Glutamatergic neuron (in vitro differentiated cells): ENCODE measurements at regions not wholly inside any gene's neighbourhood (a gene's known extent, or its start where the extent isn't known, plus 50 kb on each side); places are given as distances from the start of the nearest gene placed in this dataset.
A peak's percentile ranks its signal among the peaks of the same experiment; 100 is the strongest.

Source experiments
- DNase-seq: peaks from one replicate; pipeline ENCODE4 v3.0.0; 2022
- H3K27ac Mint-ChIP-seq: one replicate; pipeline ENCODE4 v1.8.0; 2020; ENCODE audit warnings: mild to moderate bottlenecking, mixed read lengths, inconsistent platforms; ENCODE audit not compliant: unreplicated experiment
- H3K27me3 Mint-ChIP-seq: one replicate; pipeline ENCODE4 v1.8.0; 2020; ENCODE audit warnings: mild to moderate bottlenecking, moderate library complexity, mixed read lengths, inconsistent platforms; ENCODE audit not compliant: unreplicated experiment
- H3K36me3 Mint-ChIP-seq: one replicate; pipeline ENCODE4 v1.8.0; 2020; ENCODE audit warnings: mild to moderate bottlenecking, mixed read lengths, inconsistent platforms; ENCODE audit not compliant: unreplicated experiment
- H3K4me1 Mint-ChIP-seq: one replicate; pipeline ENCODE4 v1.8.0; 2020; ENCODE audit warnings: mild to moderate bottlenecking, low read depth, mixed read lengths, inconsistent platforms; ENCODE audit not compliant: unreplicated experiment
- H3K4me3 Mint-ChIP-seq: one replicate; pipeline ENCODE4 v1.8.0; 2020; ENCODE audit warnings: mild to moderate bottlenecking, mixed read lengths, inconsistent platforms; ENCODE audit not compliant: unreplicated experiment
- H3K9me3 Mint-ChIP-seq: one replicate; pipeline ENCODE4 v1.8.0; 2020; ENCODE audit warnings: mild to moderate bottlenecking, moderate library complexity, mixed read lengths, inconsistent platforms; ENCODE audit not compliant: unreplicated experiment
- CTCF ChIP-seq: fragments of 200-600 bp; sonication (generic); IDR thresholded peaks from one replicate; pipeline ENCODE4 v1.5.0; 2021; ENCODE audit not compliant: partially characterized antibody, unreplicated experiment

DNA sequence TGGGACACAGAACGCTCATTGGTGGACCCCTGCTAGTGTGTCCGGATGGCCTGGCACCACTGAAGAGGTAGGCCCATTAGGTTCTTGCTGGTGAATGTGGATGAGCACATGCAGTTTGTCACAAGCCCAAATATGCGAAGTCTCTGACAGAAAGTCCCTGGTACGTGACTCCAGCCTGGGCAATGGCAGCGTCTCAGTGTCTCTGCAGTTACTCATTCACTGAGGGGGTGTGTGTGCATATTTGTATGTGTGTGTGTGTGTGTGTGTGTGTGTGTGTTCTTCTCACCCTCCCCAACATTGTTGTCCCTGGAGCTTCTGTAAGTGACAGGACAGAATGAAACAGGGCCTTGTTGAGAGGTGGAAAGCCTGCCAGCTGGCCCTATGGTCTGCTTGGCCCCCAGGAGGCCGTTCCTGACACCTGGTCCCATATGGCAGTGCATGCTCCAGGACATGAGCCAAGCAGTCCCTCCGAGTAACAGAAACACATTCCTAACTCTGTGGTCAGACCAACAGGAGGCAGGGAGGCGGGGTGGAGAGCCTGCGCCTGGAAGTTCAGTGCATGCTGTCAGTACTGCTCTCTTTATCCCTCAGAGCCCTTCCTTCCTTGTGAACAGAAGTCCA is 169.9 kb downstream of the SLC28A3 start:
- peak; percentile 95 for DNase-seq
- no peak for TF ChIP-seq CTCF
- H3K4me3 Mint-ChIP-seq = peak overlapping the region; percentile 57

DNA sequence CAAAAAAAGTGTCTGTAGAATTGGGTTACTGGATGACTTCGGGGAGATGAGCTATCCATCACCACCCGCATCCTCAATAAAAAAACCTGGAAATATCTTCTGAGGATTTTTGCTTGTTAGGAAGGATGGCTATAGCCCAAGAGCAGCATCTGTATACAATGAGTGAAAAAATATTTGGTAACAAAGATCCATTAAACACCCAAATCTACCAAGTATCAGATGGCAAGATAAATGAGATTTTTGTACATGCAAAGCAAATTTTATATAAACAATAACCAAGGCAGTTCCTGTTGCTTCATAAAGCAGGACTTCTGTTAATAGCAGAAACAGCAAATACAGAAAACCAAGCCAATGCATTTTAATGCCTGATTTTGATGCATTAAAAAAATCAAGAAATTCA is 166.6 kb downstream of the SLC28A3 start:
- no peak for TF ChIP-seq CTCF
- no peaks in the 10 kb centered on the region for H3K36me3 Mint-ChIP-seq
- peaks cover 18% of the 10 kb centered on the region for H3K27me3 Mint-ChIP-seq
- peaks cover 32% of the 10 kb centered on the region for H3K4me1 Mint-ChIP-seq
- no peak for DNase-seq
- no peak overlapping the region for H3K4me3 Mint-ChIP-seq
- no peak overlapping the region for H3K27ac Mint-ChIP-seq
- peaks cover 21% of the 10 kb centered on the region for H3K9me3 Mint-ChIP-seq

More for the DNA sequence above, 169.9 kb downstream of the SLC28A3 start:
- peaks cover 17% of the 10 kb centered on the region for H3K9me3 Mint-ChIP-seq
- H3K27ac Mint-ChIP-seq = peak overlapping the region; percentile 94
- no peaks in the 10 kb centered on the region for H3K36me3 Mint-ChIP-seq
- peaks cover 16% of the 10 kb centered on the region for H3K27me3 Mint-ChIP-seq
- peaks cover 39% of the 10 kb centered on the region for H3K4me1 Mint-ChIP-seq

- Mint-ChIP-seq H3K4me3 (no peak overlapping the region), H3K36me3 (no peaks in the 10 kb centered on the region), H3K27me3 (peaks cover 18% of the 10 kb centered on the region), H3K27ac (no peak overlapping the region), H3K4me1 (peaks cover 32% of the 10 kb centered on the region), H3K9me3 (peaks cover 23% of the 10 kb centered on the region)
- no peak for TF ChIP-seq CTCF
- DNase-seq = no peak
These were observed 166.1 kb downstream of the SLC28A3 start for GRCh38 chr9:84174486-84174885.

GRCh38 chr9:84177407-84177806 is 163.2 kb downstream of the SLC28A3 start:
- no peak overlapping the region for H3K4me3 Mint-ChIP-seq
- no peaks in the 10 kb centered on the region for H3K36me3 Mint-ChIP-seq
- peaks cover 2% of the 10 kb centered on the region for H3K27me3 Mint-ChIP-seq
- peaks cover 11% of the 10 kb centered on the region for H3K9me3 Mint-ChIP-seq
- TF ChIP-seq CTCF = no peak
- H3K27ac Mint-ChIP-seq = no peak overlapping the region
- DNase-seq = no peak
- H3K4me1 Mint-ChIP-seq = peaks cover 12% of the 10 kb centered on the region

GRCh38 chr9:84179531-84179930 is 161.0 kb downstream of the SLC28A3 start:
- Mint-ChIP-seq H3K9me3 (peaks cover 8% of the 10 kb centered on the region), H3K4me3 (no peak overlapping the region), H3K27ac (no peak overlapping the region), H3K4me1 (peaks cover 6% of the 10 kb centered on the region), H3K27me3 (peaks cover 2% of the 10 kb centered on the region), H3K36me3 (no peaks in the 10 kb centered on the region)
- DNase-seq = no peak
- no peak for TF ChIP-seq CTCF
